Caki2 (cell line): ENCODE measurements at regions not wholly inside any gene's neighbourhood (a gene's known extent, or its start where the extent isn't known, plus 50 kb on each side); places are given as distances from the start of the nearest gene placed in this dataset.
A peak's percentile ranks its signal among the peaks of the same experiment; 100 is the strongest.

ENCODE experiments used
- DNase-seq: peaks from one replicate; pipeline ENCODE4 v3.0.0-alpha.2; 2015; ENCODE audit warnings: low read depth
- in situ Hi-C: cut with HindIII; loops from 2 replicates; pipeline ENCODE4 v1.10.0; 2016; ENCODE audit warnings: low sequenced_read_pairs, low pct_unique_long_range_greater_than_20kb, mixed read lengths

DNA sequence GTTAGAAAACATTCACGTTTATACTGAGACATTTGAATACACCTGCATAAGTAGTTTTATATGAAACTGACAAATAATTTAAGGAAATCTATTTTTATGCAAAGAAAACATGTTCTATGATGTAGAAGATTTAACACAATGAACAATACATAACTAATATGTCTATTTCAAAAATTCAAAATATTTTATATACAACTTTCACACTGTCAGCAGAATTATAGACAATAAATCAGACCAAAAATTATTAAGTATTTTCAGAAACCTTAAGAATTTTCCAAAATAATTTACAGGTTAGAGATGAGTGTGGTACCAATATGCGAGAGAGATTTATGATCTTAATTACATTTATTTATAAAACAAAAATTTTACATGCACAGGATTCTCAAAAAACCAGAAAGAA, 1561.0 kb upstream of the ZEB2 start:
- in situ Hi-C loops: no loop called here
- no peak for DNase-seq

DNA sequence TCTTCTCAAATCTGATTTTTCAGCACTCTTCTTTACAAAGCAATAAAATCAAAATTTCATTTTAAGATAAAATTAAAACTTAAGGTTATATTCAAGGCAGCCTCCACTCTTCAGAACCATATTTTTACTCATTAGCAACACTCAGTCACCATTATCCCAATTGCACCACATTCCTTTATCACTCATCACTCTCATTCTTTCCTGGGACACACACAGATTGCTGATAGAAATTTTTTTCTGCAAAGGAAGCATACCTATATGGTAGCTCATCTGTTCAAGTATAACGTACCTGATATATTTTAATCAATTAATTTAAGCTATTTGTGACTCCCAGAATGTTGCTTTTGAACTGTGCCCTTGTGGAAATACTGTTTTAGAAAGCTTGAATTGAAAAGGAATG, 1559.3 kb upstream of the ZEB2 start:
- DNase-seq: no peak
- in situ Hi-C loops: no loop called here

DNA sequence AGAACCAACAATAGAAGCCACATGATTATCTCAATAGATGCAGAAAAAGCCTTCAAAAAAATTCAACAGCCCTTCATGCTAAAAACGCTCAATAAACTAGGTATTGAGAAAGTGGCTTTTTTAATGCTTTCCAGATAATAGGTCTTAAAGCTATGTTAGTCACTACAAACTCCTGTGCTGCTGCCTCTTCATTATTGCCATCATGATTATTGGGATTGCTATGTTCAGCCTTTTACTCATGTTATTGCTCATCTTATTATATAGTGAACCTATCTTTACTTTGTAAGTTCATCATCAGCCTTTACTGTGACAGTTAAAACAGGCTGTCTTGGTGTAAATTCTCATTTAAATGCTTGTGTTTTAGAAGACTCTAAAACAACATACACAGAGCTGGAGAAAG, 1557.2 kb upstream of the ZEB2 start:
- DNase-seq: no peak
- in situ Hi-C loops: no loop called here

DNA sequence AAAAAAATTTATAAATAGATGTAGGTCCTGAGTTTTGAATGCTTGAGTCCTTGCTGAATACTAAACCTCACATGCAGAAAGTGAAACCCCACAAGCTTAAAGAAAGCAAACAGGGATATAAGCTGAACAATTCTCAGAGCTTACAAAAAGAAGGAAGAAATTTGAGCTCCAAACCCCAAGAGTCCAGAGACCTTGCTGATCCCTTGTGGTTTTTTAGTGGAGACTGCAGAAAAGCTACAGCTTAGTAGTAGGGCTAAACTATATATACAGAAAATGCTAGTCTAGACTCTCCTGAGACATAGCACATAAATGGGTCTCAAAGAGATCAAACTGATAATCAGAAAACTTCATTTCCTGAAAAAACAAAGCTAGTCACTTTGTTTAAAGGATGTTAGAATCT, 1548.1 kb upstream of the ZEB2 start:
- in situ Hi-C loops: no loop called here

DNA sequence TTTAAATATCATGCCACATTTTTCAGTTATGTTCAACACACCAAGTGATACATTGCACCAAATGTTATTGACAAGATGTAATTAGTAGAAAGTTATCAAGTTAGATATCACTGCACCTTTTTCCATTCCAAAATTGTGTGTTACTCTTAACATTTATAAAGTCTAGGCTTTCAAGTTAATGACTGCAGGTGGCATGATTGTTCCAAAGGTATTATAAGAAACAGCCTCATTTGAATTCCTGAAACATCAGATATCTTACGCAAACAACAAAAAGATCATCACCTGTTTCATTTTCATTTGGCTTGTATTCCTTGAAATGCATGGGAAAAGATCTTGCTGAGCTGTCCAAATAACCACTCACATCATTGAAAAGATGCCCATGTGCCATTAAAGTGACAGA, 1528.2 kb upstream of the ZEB2 start:
- in situ Hi-C loops: no loop called here
- DNase-seq: no peak

More for the DNA sequence above, 1548.1 kb upstream of the ZEB2 start:
- no peak for DNase-seq

DNA sequence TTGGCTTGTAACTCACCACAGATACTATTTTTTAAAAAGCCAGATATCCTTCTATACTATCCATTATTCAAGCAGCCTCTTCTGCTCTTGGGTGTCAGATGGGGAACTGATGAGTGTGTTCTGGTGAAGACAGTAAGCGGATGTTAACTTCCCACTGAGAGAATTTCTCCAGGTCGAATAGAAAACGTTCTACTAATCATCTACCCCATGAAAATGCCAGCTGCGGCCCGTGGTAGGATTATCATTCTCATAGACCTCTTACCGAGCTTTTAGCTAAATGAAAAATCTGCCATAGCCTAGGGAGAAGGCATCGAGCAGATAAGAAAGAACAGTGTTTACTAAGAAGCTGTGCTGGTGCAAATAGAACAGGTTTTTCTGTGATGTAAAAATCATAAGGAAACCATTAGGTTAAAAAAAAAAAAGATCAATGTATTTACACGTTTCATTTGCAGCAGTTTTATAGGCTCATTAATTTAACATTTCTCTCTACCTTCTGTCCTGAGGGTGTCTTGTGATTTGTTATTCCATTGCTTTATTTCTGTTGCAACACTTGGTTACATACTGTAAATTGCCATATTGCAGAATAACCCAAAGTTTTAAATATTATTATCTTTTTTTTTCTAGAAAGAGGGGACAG, 1521.5 kb upstream of the ZEB2 start:
- in situ Hi-C loops: no loop called here
- no peak for DNase-seq

DNA sequence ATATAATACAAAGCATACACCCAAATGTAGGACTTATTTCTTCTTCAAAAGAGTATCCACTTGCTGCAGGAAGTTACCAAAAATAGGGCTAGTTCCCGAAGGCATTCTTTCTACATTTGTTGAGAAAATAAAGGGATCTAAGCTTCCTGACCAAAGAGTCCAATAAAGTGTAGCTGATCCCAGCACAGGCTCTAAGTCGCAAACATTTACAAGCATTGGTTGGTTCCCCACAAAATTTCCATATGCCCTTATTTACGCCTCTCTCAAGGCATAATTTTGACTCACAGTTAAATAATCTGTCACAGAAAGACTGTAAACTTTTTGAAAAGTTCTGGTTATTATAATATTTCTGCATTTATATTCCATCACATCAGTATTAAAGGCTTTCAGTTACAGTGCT, 1520.1 kb upstream of the ZEB2 start:
- in situ Hi-C loops: no loop called here
- no peak for DNase-seq

DNA sequence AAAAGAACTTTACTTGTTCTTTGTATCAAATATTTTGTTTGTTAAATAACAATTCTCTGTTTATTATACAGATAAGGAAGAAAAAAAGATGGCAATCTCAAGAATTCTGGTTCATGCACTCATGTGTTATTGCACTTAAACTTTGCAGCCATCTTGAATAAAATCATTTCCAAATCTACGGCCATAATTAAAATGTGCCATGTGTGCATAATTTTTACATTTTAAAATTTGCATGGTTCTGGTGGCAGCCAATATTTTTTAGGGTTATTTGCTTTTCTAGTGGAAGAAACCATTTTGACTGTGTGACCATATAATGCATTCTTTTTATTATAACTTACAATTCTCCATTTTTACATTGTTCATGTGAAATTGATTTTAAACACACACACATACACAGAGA, 1518.1 kb upstream of the ZEB2 start:
- in situ Hi-C loops: no loop called here
- no peak for DNase-seq

DNA sequence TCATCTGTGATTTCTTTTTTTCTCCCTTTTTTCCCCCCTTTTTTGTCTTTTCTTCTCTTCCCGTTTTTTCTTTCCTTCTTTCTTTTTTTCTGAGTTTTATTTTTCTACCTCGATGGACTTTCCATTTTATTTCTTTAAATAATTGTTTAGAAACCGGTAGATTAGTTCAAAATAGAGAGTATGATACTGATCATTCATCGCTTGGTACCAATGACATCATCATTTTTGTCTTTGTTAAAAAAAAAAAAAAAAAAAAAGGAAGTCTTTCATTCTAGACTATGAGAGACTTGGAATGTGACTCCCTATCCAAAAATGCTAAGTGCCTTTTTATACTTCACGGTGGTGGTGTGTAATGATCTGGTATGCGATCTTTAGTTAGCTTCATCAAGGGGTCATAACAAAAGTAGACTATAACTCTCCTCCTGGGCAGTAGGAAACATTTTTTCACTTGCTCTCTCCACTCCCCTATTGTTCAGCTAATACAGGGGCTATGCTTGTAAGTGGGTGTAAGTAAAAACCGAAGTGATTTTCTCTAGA, 1517.5 kb upstream of the ZEB2 start:
- no peak for DNase-seq

DNA sequence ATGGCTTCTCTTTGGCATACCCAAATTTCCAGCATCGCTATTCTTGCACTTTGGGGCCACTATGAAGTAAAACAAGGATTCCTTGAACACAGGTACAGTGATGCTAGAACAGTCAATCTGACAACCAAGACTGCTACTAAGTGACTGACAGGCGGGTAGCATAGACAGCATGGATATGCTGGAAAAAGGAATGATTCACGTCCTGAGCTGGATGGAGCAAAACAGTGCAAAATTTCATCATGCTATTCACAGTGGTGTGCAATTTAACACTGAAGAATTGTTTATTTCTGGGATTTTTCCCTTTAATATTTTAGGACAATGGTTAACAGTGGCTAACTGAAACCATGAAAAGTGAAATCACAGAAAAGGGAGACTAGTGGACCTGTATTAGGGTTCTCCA, 1511.2 kb upstream of the ZEB2 start:
- in situ Hi-C loops: no loop called here

More for the DNA sequence above, 1517.5 kb upstream of the ZEB2 start:
- in situ Hi-C loops: no loop called here

DNA sequence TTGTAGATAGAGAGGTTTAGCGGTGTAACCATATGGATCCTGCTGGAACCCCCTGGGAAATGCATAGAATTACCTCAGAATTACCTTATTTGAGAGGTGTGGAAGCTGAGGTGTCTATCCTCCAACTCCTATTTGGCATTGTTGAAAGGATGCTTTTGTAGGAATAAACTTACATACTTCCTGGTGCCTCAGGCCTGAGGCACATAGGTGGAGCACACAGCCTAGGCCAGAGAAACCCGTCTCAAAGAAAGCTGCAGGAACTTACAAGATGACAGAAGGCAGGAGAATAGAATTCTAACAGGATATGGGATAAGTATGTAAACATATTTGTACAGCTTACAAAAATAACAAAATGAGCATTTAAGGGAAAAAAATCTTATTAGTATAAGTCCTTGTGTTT, 1507.2 kb upstream of the ZEB2 start:
- DNase-seq: no peak
- in situ Hi-C loops: no loop called here

More for the DNA sequence above, 1511.2 kb upstream of the ZEB2 start:
- DNase-seq: no peak

DNA sequence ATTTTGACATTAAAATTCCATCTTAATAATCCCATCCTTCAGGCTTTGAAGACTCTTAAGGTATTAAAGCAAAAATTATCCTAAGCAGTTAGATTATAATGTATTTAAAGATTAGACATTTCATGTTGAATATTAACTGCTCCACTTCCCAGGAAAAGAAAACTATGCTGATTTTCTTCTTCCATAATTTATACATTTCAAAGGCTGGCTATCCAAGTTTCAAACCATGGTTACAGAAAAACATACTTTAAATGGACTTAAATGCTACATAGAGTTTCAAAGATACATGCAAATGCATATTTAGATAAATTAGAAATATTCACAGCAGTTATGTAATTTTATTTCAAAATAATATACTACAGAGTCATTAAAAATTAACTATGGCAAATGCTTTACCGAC, 1505.6 kb upstream of the ZEB2 start:
- DNase-seq: no peak
- in situ Hi-C loops: no loop called here

DNA sequence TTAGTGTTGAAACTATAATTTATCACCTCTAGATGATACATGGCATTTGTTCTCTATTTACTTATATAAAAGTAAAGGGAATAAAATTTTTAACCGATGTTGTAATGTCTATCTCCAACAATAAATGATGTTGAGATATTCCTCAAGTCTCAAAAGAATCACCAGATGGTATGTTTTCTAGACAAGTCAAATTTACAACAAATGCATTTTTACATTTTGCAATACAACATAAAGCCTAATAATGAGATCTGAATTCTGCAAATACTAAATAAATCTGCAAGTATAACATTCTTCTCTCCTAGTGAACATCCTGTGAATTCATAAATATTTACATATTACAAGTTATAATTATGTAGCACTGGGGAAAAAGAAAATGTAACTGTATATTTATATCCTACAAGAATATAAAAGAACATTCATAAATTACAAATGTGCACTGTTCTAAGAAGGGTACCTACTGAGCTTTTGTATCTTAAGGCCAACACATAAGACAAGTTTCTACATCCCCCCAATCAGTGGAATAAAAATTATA, 1504.4 kb upstream of the ZEB2 start:
- in situ Hi-C loops: no loop called here
- DNase-seq: no peak

DNA sequence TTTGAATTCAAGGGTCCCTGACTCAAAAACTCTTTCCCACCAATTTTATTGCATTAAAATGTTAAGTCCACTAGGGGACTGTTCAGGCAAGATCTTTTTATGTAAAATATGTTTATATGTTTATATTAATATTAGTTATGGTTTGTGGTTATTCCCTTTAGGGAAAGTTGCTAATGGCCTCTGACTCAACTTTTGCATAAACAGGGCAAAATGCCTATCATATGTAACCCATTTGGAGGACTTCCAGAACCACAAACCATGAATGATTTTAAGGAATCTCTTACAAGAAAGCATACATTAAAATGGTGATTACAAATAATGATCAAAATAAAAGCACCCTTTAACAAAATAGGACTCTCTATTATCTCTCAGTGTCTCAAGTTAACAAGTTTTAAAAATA, 1484.5 kb upstream of the ZEB2 start:
- no peak for DNase-seq
- in situ Hi-C loops: no loop called here

DNA sequence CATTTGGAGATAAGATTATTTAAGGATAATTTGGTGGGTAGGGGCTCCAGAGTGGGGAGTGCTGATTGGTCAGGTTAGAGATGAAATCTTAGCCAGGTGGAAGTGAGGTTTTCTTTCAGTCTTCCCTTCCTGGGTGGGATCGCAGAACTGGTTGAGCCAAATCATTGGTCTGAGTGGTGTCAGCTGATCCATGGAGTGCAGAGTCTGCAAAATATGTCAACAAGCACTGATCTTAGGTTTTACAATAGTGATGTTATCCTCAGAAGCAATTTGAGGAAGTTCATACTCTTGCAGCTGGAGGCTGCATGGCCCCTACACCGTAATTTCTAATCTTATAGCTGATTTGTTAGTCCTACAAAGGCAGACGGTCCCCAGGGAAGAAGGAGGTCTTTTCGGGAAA, 1483.4 kb upstream of the ZEB2 start:
- in situ Hi-C loops: no loop called here

DNA sequence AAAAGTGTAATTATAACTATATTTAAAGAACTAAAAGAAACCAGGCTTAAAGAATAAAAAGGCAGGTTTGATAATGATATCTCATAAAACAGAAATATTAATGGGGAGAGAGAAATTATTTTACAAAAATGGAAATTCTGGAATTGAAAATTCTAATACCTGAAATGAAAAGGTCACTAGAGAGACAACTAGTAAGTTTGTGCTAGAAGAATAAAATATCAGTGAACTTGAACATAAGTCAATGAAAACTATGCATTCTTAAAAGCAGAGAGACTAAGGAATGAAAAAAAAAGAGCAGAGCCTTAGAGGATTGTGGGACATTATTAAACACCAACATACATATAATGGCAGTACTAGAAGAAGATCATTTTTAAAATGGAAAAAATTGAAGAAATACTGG, 1475.0 kb upstream of the ZEB2 start:
- DNase-seq: no peak
- in situ Hi-C loops: no loop called here

More for the DNA sequence above, 1483.4 kb upstream of the ZEB2 start:
- no peak for DNase-seq

DNA sequence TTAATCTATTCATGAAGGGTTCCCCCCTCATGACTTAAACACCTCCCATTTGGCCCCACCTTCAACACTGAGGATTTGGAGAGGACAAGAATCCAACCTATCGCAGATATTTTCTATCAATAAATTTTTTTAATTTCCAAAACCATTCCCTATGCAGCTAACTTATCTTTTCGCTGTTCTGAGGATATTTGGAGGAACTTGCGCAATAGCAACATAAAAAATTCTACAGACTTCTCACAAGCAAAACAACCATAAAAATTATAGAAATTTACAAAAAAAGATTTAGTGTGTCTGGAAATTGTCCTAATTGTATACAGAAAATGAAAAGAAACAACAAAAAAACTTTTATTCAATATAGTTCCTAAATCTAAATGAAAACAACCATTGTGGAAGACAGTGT, 1472.7 kb upstream of the ZEB2 start:
- in situ Hi-C loops: no loop called here

DNA sequence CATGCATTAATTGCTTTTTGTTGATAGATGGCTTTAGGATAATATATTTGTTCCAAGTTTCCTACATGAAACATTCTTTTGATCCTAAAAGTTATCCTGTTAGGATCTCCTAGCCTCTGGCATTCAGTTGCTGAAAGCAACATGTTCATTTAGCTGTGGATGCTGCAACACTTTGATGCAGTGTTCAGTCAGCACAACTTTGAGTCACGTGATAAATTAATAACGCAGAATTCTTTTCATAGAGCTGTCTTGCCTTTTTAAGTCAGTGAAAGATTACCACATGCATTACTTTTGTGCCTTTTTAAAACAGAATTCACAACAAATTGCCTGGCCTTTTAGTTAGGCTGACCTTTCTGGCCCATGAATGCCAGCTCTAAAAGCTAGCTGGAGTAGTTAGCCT, 1467.9 kb upstream of the ZEB2 start:
- in situ Hi-C loops: no loop called here
- DNase-seq: no peak

More for the DNA sequence above, 1472.7 kb upstream of the ZEB2 start:
- no peak for DNase-seq

DNA sequence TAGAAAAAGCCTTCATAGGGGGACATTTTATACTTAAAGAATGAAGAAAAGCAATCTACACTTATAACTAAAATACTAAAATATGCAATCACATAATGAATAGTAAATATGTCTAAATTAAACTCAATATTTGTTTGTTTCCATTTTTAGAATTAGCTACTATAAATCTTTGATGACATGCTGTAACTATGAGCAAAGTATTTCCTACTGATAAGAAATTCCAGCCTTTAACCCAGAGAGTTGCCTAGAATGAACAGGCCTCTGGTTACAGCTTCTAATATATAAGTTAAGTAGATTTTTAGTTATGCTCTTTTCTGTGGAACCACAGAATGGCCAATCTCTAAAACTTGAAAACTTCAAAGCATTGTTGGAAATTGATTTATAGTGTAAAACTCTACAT, 1465.6 kb upstream of the ZEB2 start:
- no peak for DNase-seq
- in situ Hi-C loops: no loop called here

DNA sequence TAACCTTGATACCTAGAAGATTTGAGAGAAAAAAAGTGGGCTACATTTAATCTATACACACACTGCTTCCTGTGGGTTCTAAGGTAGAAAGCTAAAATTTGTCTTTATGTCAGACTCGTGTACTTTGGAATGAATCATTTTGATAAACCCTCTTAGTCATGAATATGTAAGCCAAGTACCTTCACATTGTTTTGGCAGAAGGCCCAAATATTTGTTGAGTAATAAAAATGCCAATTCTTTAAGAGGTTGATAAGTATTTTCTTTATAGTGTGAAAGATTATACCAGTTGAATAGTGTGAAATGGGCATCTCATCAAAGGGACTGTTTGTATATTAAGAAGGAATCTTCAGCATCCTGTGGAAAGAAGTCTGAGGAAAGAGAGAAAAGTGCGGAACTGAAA, 1464.7 kb upstream of the ZEB2 start:
- in situ Hi-C loops: no loop called here
- DNase-seq: peak; percentile 6
